Loucy (cell line): ENCODE measurements at regions not wholly inside any gene's neighbourhood (a gene's known extent, or its start where the extent isn't known, plus 50 kb on each side); places are given as distances from the start of the nearest gene placed in this dataset.

Experiments used
- CTCF ChIP-seq: fragments of 200-600 bp; sonication (generic); conservative IDR thresholded peaks from 2 replicates; pipeline ENCODE4 v1.5.1; 2014; ENCODE audit warnings: mild to moderate bottlenecking, antibody characterized with exemption, low read length
- EZH2phosphoT487 ChIP-seq: fragments of 200-600 bp; IDR thresholded peaks from 2 replicates; pipeline ENCODE4 v1.6.1; 2018; ENCODE audit warnings: antibody characterized with exemption, mild to moderate bottlenecking, moderate library complexity, borderline replicate concordance

GRCh38 chr18:44343570-44343969 is 337.1 kb upstream of the SETBP1 start:
- TF ChIP-seq CTCF (no peak), EZH2phosphoT487 (no peak)
